Vagina (tissue), 2 donors: ENCODE measurements at regions not wholly inside any gene's neighbourhood (a gene's known extent, or its start where the extent isn't known, plus 50 kb on each side); places are given as distances from the start of the nearest gene placed in this dataset.

Experiments used
- DNase-seq, 2 donors: peaks; one replicate each; pipeline ENCODE4 v3.0.0-alpha.2; 2017; ENCODE audit errors: extremely low spot score in 2 of 2
- H3K27ac ChIP-seq: fragments of 200-600 bp; sonication (generic); one replicate; pipeline ENCODE4 v1.5.1; 2019
- H3K27me3 ChIP-seq: fragments of 200-600 bp; sonication (generic); one replicate; pipeline ENCODE4 v1.5.1; 2019
- H3K36me3 ChIP-seq, 2 donors: fragments of 200-600 bp; sonication (generic); one replicate each; pipeline ENCODE4 v1.5.1; 2017 to 2019
- H3K4me1 ChIP-seq: fragments of 200-600 bp; sonication (generic); one replicate; pipeline ENCODE4 v1.5.1; 2019
- H3K4me3 ChIP-seq, 2 donors: fragments of 200-600 bp; sonication (generic); 1 replicate in 1 of 2; 2 replicates in 1 of 2; pipeline ENCODE4 v1.5.1; 2016 to 2019
- H3K9me3 ChIP-seq: fragments of 200-600 bp; sonication (generic); one replicate; pipeline ENCODE4 v1.5.1; 2019
- POLR2A ChIP-seq, 2 donors: fragments of 450-650 bp; IDR thresholded peaks; one replicate each; pipeline ENCODE4 v1.6.1; 2017; ENCODE audit warnings: antibody characterized with exemption in 2 of 2, mild to moderate bottlenecking in 2 of 2, moderate library complexity in 2 of 2
- POLR2AphosphoS5 ChIP-seq, 2 donors: sonication (generic); formaldehyde crosslinking; IDR thresholded peaks; one replicate each; pipeline ENCODE4 v1.9.0; 2017; ENCODE audit warnings: antibody characterized with exemption in 2 of 2, mild to moderate bottlenecking in 2 of 2, low read depth in 1 of 2; ENCODE audit not compliant: insufficient read depth in 1 of 2
- intact Hi-C: fragments of 100-400 bp; cut with DNase I; formaldehyde crosslinking; loops from one replicate; pipeline ENCODE4 v1.15.1; 2023
- TF ChIP-seq, protein P1 (sequence below), 3 experiments: fragments of 450-650 bp in 2 of 3; fragments of 200-600 bp in 1 of 3; sonication (generic) in 1 of 3; IDR thresholded peaks; one replicate each; pipeline ENCODE4 v1.5.1; 2017 to 2019; ENCODE audit warnings: antibody characterized with exemption in 3 of 3, mild to moderate bottlenecking in 2 of 3, moderate library complexity in 2 of 3

DNA sequence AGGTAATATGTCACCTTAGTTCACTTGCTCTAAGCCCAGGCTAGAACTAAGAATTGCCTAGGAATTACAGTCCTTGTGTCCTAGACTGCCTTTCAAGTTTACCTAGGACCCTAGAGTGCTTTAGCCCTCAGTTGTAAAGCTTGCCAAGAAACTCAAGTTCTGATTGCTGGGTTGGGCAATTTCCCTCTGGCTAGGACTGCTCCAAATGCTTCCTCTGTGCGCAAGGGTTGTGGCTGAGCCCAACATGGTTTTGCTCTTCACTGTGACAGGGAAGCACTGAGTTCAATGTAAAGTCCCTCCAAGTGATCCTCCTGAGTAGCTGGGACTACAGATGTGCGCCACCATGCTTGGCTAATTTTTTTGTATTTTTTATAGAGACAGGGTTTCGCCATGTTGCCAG is 102.3 kb upstream of the NEK7 start:
- TF ChIP-seq, protein P1, sequence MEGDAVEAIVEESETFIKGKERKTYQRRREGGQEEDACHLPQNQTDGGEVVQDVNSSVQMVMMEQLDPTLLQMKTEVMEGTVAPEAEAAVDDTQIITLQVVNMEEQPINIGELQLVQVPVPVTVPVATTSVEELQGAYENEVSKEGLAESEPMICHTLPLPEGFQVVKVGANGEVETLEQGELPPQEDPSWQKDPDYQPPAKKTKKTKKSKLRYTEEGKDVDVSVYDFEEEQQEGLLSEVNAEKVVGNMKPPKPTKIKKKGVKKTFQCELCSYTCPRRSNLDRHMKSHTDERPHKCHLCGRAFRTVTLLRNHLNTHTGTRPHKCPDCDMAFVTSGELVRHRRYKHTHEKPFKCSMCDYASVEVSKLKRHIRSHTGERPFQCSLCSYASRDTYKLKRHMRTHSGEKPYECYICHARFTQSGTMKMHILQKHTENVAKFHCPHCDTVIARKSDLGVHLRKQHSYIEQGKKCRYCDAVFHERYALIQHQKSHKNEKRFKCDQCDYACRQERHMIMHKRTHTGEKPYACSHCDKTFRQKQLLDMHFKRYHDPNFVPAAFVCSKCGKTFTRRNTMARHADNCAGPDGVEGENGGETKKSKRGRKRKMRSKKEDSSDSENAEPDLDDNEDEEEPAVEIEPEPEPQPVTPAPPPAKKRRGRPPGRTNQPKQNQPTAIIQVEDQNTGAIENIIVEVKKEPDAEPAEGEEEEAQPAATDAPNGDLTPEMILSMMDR (IDR thresholded peaks at IDR 0.05), result no peak
- TF ChIP-seq POLR2AphosphoS5 (IDR thresholded peaks at IDR 0.05; ENCODE audit: insufficient read depth in 1 of 2, low read depth in 1 of 2), result no peak
- no peak for TF ChIP-seq POLR2A (IDR thresholded peaks at IDR 0.05)
- H3K9me3 ChIP-seq, result no peaks in the 10 kb centered on the region
- no peak for DNase-seq
- no peaks in the 10 kb centered on the region for H3K4me1 ChIP-seq
- no peaks in the 10 kb centered on the region for H3K36me3 ChIP-seq
- no peak overlapping the region for H3K4me3 ChIP-seq
- intact Hi-C loops, result no loop called here
- H3K27me3 ChIP-seq, result no peaks in the 10 kb centered on the region
- no peak overlapping the region for H3K27ac ChIP-seq

DNA sequence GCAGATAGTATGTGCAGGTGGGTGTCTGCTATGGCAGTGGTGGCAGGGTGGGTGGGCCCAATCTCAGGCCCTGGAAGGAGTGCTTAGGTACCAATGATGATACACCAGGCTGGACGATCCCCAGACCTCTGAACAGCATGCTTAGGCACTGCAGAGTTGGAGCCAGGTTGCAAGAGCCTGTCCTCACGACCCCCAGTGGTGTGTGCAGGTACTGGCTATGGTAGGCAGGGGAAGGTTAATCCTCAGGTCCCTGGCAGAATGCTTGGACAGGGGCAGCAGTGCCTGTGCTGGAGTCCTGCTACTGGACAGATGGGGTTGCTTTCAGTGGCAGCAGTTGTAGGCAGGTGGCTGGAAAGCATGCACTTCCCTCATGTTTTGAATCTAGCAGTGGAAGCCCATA is 100.5 kb upstream of the NEK7 start:
- Histone ChIP-seq H3K4me1 (no peaks in the 10 kb centered on the region), H3K27me3 (no peaks in the 10 kb centered on the region), H3K4me3 (no peak overlapping the region), H3K9me3 (no peaks in the 10 kb centered on the region), H3K36me3 (no peaks in the 10 kb centered on the region), H3K27ac (no peak overlapping the region)
- intact Hi-C loops, result no loop called here
- TF ChIP-seq POLR2A (IDR thresholded peaks at IDR 0.05) (no peak), POLR2AphosphoS5 (IDR thresholded peaks at IDR 0.05; ENCODE audit: insufficient read depth in 1 of 2, low read depth in 1 of 2) (no peak)
- TF ChIP-seq, protein P1 (IDR thresholded peaks at IDR 0.05), result no peak
- no peak for DNase-seq

DNA sequence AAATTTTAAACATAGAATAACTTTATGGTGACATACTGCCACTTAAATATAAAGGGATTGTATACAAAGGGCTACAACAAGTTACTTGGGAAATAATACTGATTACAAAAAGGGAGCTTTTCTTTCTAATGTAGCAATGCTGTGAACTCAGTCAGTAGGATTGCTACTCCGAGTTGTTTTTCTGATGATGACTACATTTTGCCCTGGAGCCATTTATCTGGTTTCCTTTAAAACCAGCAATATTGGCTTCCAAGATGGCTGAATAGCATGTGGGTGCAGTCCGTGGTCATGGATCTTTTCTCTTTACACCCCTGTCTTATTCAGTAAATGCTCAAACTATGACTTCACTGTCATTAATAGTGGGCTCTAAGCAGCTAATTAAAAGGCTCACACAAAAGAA is 92.6 kb upstream of the NEK7 start:
- TF ChIP-seq POLR2A (IDR thresholded peaks at IDR 0.05) (no peak), POLR2AphosphoS5 (IDR thresholded peaks at IDR 0.05; ENCODE audit: insufficient read depth in 1 of 2, low read depth in 1 of 2) (no peak)
- TF ChIP-seq, protein P1 (IDR thresholded peaks at IDR 0.05), result no peak
- H3K4me1 ChIP-seq, result no peaks in the 10 kb centered on the region
- H3K27me3 ChIP-seq, result no peaks in the 10 kb centered on the region
- H3K27ac ChIP-seq, result no peak overlapping the region
- DNase-seq, result no peak
- no peaks in the 10 kb centered on the region for H3K36me3 ChIP-seq
- no peak overlapping the region for H3K4me3 ChIP-seq
- intact Hi-C loops, result no loop called here
- no peaks in the 10 kb centered on the region for H3K9me3 ChIP-seq

DNA sequence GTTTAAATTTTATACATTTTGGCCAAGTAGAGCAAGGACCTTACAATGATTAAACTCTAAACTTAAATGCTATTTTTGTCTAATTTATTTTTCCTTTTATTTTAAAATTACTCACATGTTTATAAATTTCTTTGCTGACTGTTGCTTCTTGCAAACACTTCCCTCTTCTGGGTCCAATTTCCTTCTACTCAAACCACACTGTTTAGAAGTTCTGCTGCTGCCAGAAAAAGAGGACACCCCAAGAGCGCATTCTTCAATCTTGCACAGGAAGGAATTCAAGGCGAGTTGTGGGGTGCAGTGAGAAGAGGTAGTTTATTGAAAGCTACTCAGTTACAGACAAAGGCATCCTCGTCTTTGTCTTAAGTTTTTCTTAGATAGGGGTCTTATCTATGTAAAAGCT is 88.5 kb upstream of the NEK7 start:
- H3K27ac ChIP-seq, result no peak overlapping the region
- TF ChIP-seq POLR2AphosphoS5 (IDR thresholded peaks at IDR 0.05; ENCODE audit: insufficient read depth in 1 of 2, low read depth in 1 of 2) (no peak), POLR2A (IDR thresholded peaks at IDR 0.05) (no peak)
- TF ChIP-seq, protein P1 (IDR thresholded peaks at IDR 0.05), result no peak
- no peaks in the 10 kb centered on the region for H3K9me3 ChIP-seq
- intact Hi-C loops, result no loop called here
- no peaks in the 10 kb centered on the region for H3K36me3 ChIP-seq
- no peak overlapping the region for H3K4me3 ChIP-seq
- no peaks in the 10 kb centered on the region for H3K4me1 ChIP-seq
- DNase-seq, result no peak
- no peaks in the 10 kb centered on the region for H3K27me3 ChIP-seq

DNA sequence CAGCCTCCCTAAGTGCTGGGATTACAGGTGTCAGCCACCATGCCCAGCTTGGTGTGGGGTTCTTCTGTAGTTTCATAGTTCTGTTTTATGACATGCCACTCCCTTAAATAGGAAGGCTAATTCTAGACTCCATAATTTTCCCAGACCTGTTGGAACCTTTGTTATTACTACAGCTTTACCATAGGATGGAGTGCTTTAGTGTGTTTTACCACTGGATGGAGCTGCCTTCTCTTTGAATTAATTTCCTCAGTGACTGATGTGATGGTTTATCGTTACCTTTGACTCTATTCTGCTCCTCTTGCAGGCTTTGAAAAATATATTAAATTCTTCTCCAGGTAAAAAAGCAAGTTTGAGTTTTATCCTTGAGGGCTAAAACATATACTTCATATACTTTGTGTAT is 84.6 kb upstream of the NEK7 start:
- Histone ChIP-seq H3K27me3 (no peaks in the 10 kb centered on the region), H3K27ac (no peak overlapping the region), H3K36me3 (no peaks in the 10 kb centered on the region), H3K4me1 (no peaks in the 10 kb centered on the region), H3K4me3 (no peak overlapping the region), H3K9me3 (no peaks in the 10 kb centered on the region)
- DNase-seq, result no peak
- TF ChIP-seq, protein P1 (IDR thresholded peaks at IDR 0.05), result no peak
- TF ChIP-seq POLR2AphosphoS5 (IDR thresholded peaks at IDR 0.05; ENCODE audit: insufficient read depth in 1 of 2, low read depth in 1 of 2), result no peak
- TF ChIP-seq POLR2A (IDR thresholded peaks at IDR 0.05), result no peak
- intact Hi-C loops, result no loop called here
